ENCODE measurements at regions not wholly inside any gene's neighbourhood (a gene's known extent, or its start where the extent isn't known, plus 50 kb on each side); places are given as distances from the start of the nearest gene placed in this dataset.

DNA sequence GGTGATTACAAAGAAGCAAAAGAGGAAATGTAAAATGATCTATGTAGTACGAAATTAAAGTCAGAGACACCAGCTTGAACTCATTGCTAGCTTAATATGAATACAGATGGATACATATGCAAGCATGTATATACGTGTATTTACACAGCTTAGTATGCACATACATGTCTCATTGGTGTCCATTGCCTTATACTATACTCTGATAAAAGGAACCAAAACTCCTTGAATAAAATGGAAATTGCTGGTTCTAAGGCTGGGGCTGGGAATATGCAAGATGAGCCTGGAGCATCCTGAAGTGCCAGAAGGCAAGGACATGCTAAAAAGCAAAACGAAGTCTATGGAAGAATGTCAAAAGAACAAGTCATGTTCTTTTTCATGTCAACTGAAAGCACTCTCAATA is 1424.4 kb upstream of the SLC39A10 start:
- no peak for DNase-seq (ENCODE audit: low read depth, low spot score)
- POLR2A ChIA-PET = no interaction called here
- no peak for FAIRE-seq
- Histone ChIP-seq H3K9me3 (replicated peaks; ENCODE audit: control insufficient read depth, insufficient read depth, low read length) (no peaks in the 10 kb centered on the region), H3K4me3 (replicated peaks in 1 of 3; ENCODE audit: insufficient read depth in 1 of 3, low read depth in 1 of 3, low read length in 3 of 3) (no peak overlapping the region), H3K27ac (ENCODE audit: insufficient read depth, low read depth, low read length) (no peak overlapping the region), H3K9me1 (replicated peaks; ENCODE audit: control insufficient read depth, extremely low read depth, insufficient read depth, low read length) (no peaks in the 10 kb centered on the region), H2AFZ (ENCODE audit: low read depth, low read length) (no peak overlapping the region), H4K20me1 (replicated peaks; ENCODE audit: control insufficient read depth, extremely low read depth, insufficient read depth, low read length) (no peaks in the 10 kb centered on the region), H3K36me3 (ENCODE audit: control insufficient read depth in 2 of 2, extremely low read depth in 1 of 2, insufficient read depth in 2 of 2, low read length in 2 of 2) (no peaks in the 10 kb centered on the region), H3K9ac (replicated peaks; ENCODE audit: extremely low read depth, insufficient read depth, low read length) (no peak overlapping the region), H3K79me2 (ENCODE audit: control insufficient read depth, insufficient read depth, low read length) (no peaks in the 10 kb centered on the region), H3K4me2 (ENCODE audit: insufficient read depth, low read length) (no peak overlapping the region), H3K27me3 (ENCODE audit: control insufficient read depth in 2 of 2, insufficient read depth in 2 of 2, low read length in 2 of 2) (no peaks in the 10 kb centered on the region), H3K4me1 (ENCODE audit: control insufficient read depth, extremely low read depth, insufficient read depth, low read length) (no peaks in the 10 kb centered on the region)
- intact Hi-C loops (cut with micrococcal nuclease) (no loop called here), dilution Hi-C loops (cut with MboI; ENCODE audit: extremely low pct_ligation_motif_present, low sequenced_read_pairs) (no loop called here)
- TF ChIP-seq JUN (IDR thresholded peaks at IDR 0.05; ENCODE audit: borderline replicate concordance, insufficient read depth, insufficient read length, low read depth) = no peak
- no TSS peak for BruUV-seq (replicated peaks)
- CTCF ChIA-PET = no interaction called here

DNA sequence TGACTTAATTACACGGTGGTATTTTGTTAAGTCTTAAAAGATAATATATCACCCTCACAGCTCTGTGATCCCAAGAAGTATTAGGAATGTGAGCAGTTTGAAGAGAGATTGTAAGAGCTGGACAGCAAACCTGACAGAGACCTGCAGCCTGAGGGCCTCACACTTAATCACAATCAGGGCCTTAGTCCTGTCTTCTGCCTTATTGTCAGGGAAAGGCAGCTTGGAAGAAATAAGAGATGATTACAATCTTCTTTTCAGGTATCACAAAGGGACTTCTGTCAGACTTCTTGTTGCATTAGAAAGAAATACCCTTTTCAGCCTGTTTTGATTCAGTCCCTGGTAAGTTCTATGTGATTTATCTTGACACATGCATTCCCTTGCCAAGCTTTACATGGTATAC is 1433.8 kb upstream of the SLC39A10 start:
- dilution Hi-C loops (cut with MboI; ENCODE audit: extremely low pct_ligation_motif_present, low sequenced_read_pairs) = no loop called here
- Histone ChIP-seq H3K9me3 (replicated peaks; ENCODE audit: control insufficient read depth, insufficient read depth, low read length) (no peaks in the 10 kb centered on the region), H3K27ac (ENCODE audit: insufficient read depth, low read depth, low read length) (no peak overlapping the region), H2AFZ (ENCODE audit: low read depth, low read length) (no peak overlapping the region), H3K9ac (replicated peaks; ENCODE audit: extremely low read depth, insufficient read depth, low read length) (no peak overlapping the region), H3K27me3 (ENCODE audit: control insufficient read depth in 2 of 2, insufficient read depth in 2 of 2, low read length in 2 of 2) (no peaks in the 10 kb centered on the region), H3K9me1 (replicated peaks; ENCODE audit: control insufficient read depth, extremely low read depth, insufficient read depth, low read length) (no peaks in the 10 kb centered on the region), H3K36me3 (ENCODE audit: control insufficient read depth in 2 of 2, extremely low read depth in 1 of 2, insufficient read depth in 2 of 2, low read length in 2 of 2) (no peaks in the 10 kb centered on the region), H4K20me1 (replicated peaks; ENCODE audit: control insufficient read depth, extremely low read depth, insufficient read depth, low read length) (no peaks in the 10 kb centered on the region), H3K4me2 (ENCODE audit: insufficient read depth, low read length) (no peak overlapping the region), H3K4me1 (ENCODE audit: control insufficient read depth, extremely low read depth, insufficient read depth, low read length) (no peaks in the 10 kb centered on the region), H3K79me2 (ENCODE audit: control insufficient read depth, insufficient read depth, low read length) (no peaks in the 10 kb centered on the region), H3K4me3 (replicated peaks in 1 of 3; ENCODE audit: insufficient read depth in 1 of 3, low read depth in 1 of 3, low read length in 3 of 3) (no peak overlapping the region)
- TF ChIP-seq EZH2 (IDR thresholded peaks at IDR 0.05; ENCODE audit: borderline replicate concordance, low read depth, low read length, severe bottlenecking) = no peak
- no peak for DNase-seq (ENCODE audit: low read depth, low spot score)
- POLR2A ChIA-PET = no interaction called here
- BruUV-seq (replicated peaks) = no TSS peak
- FAIRE-seq = no peak
- intact Hi-C loops (cut with micrococcal nuclease) = no loop called here
- CTCF ChIA-PET = no interaction called here

Data from endothelial cell of umbilical vein (primary cell).